K562 (cell line): ENCODE measurements at regions not wholly inside any gene's neighbourhood (a gene's known extent, or its start where the extent isn't known, plus 50 kb on each side); places are given as distances from the start of the nearest gene placed in this dataset.

Experiments
- ATAC-seq: fragments of 200-7000 bp; cut with Tn5 transposase; 3 replicates; pipeline ENCODE4 v1.9.1; 2020; ENCODE audit warnings: moderate library complexity
- BruUV-seq: library from RNA; stranded (reverse); fragments of 400-500 nt; replicated peaks from 2 replicates; lab custom pipeline; 2021; lab: Mats Ljungman, UMichigan
- CTCF ChIA-PET: fragments of 300-600 bp; formaldehyde crosslinking; extraction: SDS; loops from one replicate; lab custom pipeline; 2021; ENCODE audit warnings: low intra/inter-chr PET ratio; lab: Yijun Ruan, JAX
- POLR2A ChIA-PET: fragments of 300-600, 350-650 bp; sonication (Branson Sonifier 250); formaldehyde crosslinking; extraction: SDS; loops from one replicate; lab custom pipeline; 2021; ENCODE audit warnings: antibody characterized with exemption, inconsistent platforms; lab: Yijun Ruan, JAX
- DNase-seq, 4 experiments: peaks; one replicate each; pipeline versions ENCODE4 v3.0.0 to v3.0.0-alpha.2; 2011 to 2018; ENCODE audit warnings: low spot score in 3 of 4, mixed read lengths in 3 of 4; ENCODE audit errors: extremely low read depth in 1 of 4
- FAIRE-seq: peaks from 2 replicates; lab custom pipeline; 2011; peaks lifted over from hg19 to GRCh38; lab: Jason Lieb, UNC
- H2AFZ ChIP-seq: 2 replicates; pipeline ENCODE4 v1.6.0; 2011; ENCODE audit warnings: low read depth, low read length, control low read depth, inconsistent platforms
- H3K27ac ChIP-seq: fragments of 200-600 bp; 3 replicates; pipeline ENCODE4 v1.8.0; 2011; ENCODE audit warnings: low read depth, mild to moderate bottlenecking, control low read depth, inconsistent platforms, low read length, moderate library complexity, mixed read lengths; ENCODE audit errors: extremely low read depth
- H3K27me3 ChIP-seq, 2 experiments: fragments of 300-600 bp in 1 of 2; 2 replicates in 1 of 2; 3 replicates in 1 of 2; pipeline versions ENCODE4 v1.6.0 to v1.8.0; 2011; ENCODE audit warnings: inconsistent platforms in 2 of 2, low read length in 2 of 2, mild to moderate bottlenecking in 1 of 2, mixed read lengths in 1 of 2, moderate library complexity in 1 of 2; ENCODE audit not compliant: control insufficient read depth in 2 of 2, insufficient read depth in 2 of 2
- H3K36me3 ChIP-seq: fragments of 300-600 bp; 3 replicates; pipeline ENCODE4 v1.8.0; 2011; ENCODE audit warnings: mild to moderate bottlenecking, low read length, inconsistent platforms; ENCODE audit not compliant: control insufficient read depth, insufficient read depth
- H3K4me1 ChIP-seq, 2 experiments: fragments of 200-600 bp in 1 of 2; replicated peaks in 1 of 2; 2 replicates in 1 of 2; 3 replicates in 1 of 2; pipeline versions ENCODE4 v1.5.1 to v1.8.0; 2011; ENCODE audit warnings: inconsistent platforms in 2 of 2, low read length in 2 of 2, mild to moderate bottlenecking in 1 of 2, mixed read lengths in 1 of 2, moderate library complexity in 1 of 2; ENCODE audit not compliant: control insufficient read depth in 2 of 2, insufficient read depth in 2 of 2
- H3K4me2 ChIP-seq: 2 replicates; pipeline ENCODE4 v1.6.1; 2011; ENCODE audit warnings: low read length, control low read depth, inconsistent platforms, mixed read lengths; ENCODE audit not compliant: insufficient read depth
- H3K4me3 ChIP-seq: fragments of 200-600 bp; sonication (generic), shearing (Covaris generic); 2 replicates; pipeline ENCODE4 v1.5.1; 2016; ENCODE audit warnings: control low read depth, inconsistent platforms
- H3K79me2 ChIP-seq: fragments of 200-600 bp; 3 replicates; pipeline ENCODE4 v1.8.0; 2011; ENCODE audit warnings: low read length, inconsistent platforms; ENCODE audit not compliant: control insufficient read depth, insufficient read depth
- H3K9ac ChIP-seq, 2 experiments: 2 replicates each; pipeline versions ENCODE4 v1.6.0 to v1.6.1; 2011; ENCODE audit warnings: low read depth in 2 of 2, low read length in 2 of 2, control low read depth in 1 of 2, inconsistent platforms in 1 of 2, mild to moderate bottlenecking in 1 of 2, mixed read lengths in 1 of 2; ENCODE audit not compliant: insufficient read depth in 1 of 2
- H3K9me1 ChIP-seq: one replicate; pipeline ENCODE4 v1.6.0; 2011; ENCODE audit warnings: inconsistent platforms, mild to moderate bottlenecking, low read length, moderate library complexity; ENCODE audit not compliant: control insufficient read depth, insufficient read depth
- H3K9me3 ChIP-seq: replicated peaks from 2 replicates; pipeline ENCODE4 v1.5.1; 2011; ENCODE audit warnings: low read depth, low read length, inconsistent platforms; ENCODE audit not compliant: control insufficient read depth, insufficient read depth
- H4K20me1 ChIP-seq: replicated peaks from 2 replicates; pipeline ENCODE4 v1.6.1; 2011; ENCODE audit warnings: low read length, inconsistent platforms, mixed read lengths; ENCODE audit not compliant: control insufficient read depth, insufficient read depth
- KLF16 ChIP-seq: IDR thresholded peaks from 2 replicates; pipeline ENCODE4 v1.6.1; 2016; ENCODE audit warnings: antibody characterized with exemption
- WGBS: fragments of 100-300 bp; shearing (Covaris generic); methylation state at CpG from one replicate; pipeline ENCODE4 v1.1.6; 2016; ENCODE audit warnings: low coverage, mixed read lengths; ENCODE audit not compliant: insufficient coverage; ENCODE audit errors: missing lambda C conversion rate; 5-methylcytosine and 5-hydroxymethylcytosine counted together
- in situ Hi-C: fragments of 300-500 bp; cut with MboI; formaldehyde crosslinking; loops from 4 replicates; pipeline ENCODE4 v1.15.0; 2018; ENCODE audit warnings: inconsistent platforms, mixed read lengths
- intact Hi-C: fragments of 100-400 bp; cut with micrococcal nuclease; formaldehyde crosslinking; loops from 2 replicates; pipeline ENCODE4 v1.14.2; 2022
- TF ChIP-seq, protein P1 (sequence below): fragments of 450-650 bp; IDR thresholded peaks from 2 replicates; pipeline ENCODE4 v1.6.1; 2018; ENCODE audit warnings: mild to moderate bottlenecking, low read depth; ENCODE audit not compliant: partially characterized antibody
- TF ChIP-seq, protein P2 (sequence below): sonication (generic); formaldehyde crosslinking; IDR thresholded peaks from 2 replicates; pipeline ENCODE4 v1.8.1; 2023; ENCODE audit warnings: missing genetic modification reagents, mild to moderate bottlenecking, borderline replicate concordance

DNA sequence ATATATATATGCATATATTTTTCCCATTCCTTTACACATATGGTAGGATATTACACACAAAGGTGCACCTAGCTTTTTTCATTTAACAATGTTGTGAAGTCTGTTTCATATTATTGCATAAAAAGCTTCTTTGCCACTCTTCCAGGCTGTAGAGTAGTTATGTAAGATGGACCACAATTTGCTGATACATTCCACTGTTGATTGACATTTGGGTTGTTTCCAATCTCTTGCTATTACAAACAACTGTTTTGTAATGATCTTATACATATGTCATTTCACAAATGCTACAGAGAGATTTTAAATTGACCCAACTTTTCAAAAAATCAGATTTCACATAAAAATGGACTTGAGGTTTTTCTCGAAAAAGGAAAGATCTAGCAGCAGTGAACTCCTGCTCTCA is 301.4 kb downstream of the CDCA7 start:
- no peaks in the 10 kb centered on the region for H4K20me1 ChIP-seq
- no peak overlapping the region for H2AFZ ChIP-seq
- no peak for DNase-seq
- POLR2A ChIA-PET, result no interaction called here
- H3K79me2 ChIP-seq, result no peaks in the 10 kb centered on the region
- H3K4me3 ChIP-seq, result no peak overlapping the region
- H3K9ac ChIP-seq, result no peak overlapping the region
- H3K4me1 ChIP-seq, result no peaks in the 10 kb centered on the region
- in situ Hi-C loops, result no loop called here
- FAIRE-seq, result no peak
- no peak overlapping the region for H3K27ac ChIP-seq
- no TSS peak for BruUV-seq
- no peaks in the 10 kb centered on the region for H3K9me1 ChIP-seq
- peaks cover 14 to 20% of the 10 kb centered on the region in 2 experiments; a peak in 3 of 5 replicates for H3K27me3 ChIP-seq
- H3K4me2 ChIP-seq, result no peak overlapping the region
- no peak for TF ChIP-seq KLF16
- TF ChIP-seq, protein P1, sequence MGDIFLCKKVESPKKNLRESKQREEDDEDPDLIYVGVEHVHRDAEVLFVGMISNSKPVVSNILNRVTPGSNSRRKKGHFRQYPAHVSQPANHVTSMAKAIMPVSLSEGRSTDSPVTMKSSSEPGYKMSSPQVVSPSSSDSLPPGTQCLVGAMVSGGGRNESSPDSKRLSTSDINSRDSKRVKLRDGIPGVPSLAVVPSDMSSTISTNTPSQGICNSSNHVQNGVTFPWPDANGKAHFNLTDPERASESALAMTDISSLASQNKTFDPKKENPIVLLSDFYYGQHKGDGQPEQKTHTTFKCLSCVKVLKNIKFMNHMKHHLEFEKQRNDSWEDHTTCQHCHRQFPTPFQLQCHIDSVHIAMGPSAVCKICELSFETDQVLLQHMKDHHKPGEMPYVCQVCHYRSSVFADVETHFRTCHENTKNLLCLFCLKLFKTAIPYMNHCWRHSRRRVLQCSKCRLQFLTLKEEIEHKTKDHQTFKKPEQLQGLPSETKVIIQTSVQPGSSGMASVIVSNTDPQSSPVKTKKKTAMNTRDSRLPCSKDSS, result no peak
- TF ChIP-seq, protein P2, sequence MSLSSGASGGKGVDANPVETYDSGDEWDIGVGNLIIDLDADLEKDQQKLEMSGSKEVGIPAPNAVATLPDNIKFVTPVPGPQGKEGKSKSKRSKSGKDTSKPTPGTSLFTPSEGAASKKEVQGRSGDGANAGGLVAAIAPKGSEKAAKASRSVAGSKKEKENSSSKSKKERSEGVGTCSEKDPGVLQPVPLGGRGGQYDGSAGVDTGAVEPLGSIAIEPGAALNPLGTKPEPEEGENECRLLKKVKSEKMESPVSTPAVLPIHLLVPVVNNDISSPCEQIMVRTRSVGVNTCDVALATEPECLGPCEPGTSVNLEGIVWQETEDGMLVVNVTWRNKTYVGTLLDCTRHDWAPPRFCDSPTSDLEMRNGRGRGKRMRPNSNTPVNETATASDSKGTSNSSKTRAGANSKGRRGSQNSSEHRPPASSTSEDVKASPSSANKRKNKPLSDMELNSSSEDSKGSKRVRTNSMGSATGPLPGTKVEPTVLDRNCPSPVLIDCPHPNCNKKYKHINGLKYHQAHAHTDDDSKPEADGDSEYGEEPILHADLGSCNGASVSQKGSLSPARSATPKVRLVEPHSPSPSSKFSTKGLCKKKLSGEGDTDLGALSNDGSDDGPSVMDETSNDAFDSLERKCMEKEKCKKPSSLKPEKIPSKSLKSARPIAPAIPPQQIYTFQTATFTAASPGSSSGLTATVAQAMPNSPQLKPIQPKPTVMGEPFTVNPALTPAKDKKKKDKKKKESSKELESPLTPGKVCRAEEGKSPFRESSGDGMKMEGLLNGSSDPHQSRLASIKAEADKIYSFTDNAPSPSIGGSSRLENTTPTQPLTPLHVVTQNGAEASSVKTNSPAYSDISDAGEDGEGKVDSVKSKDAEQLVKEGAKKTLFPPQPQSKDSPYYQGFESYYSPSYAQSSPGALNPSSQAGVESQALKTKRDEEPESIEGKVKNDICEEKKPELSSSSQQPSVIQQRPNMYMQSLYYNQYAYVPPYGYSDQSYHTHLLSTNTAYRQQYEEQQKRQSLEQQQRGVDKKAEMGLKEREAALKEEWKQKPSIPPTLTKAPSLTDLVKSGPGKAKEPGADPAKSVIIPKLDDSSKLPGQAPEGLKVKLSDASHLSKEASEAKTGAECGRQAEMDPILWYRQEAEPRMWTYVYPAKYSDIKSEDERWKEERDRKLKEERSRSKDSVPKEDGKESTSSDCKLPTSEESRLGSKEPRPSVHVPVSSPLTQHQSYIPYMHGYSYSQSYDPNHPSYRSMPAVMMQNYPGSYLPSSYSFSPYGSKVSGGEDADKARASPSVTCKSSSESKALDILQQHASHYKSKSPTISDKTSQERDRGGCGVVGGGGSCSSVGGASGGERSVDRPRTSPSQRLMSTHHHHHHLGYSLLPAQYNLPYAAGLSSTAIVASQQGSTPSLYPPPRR (CRISPR knock-in tag), result no peak
- CTCF ChIA-PET, result no interaction called here
- no peak for ATAC-seq
- no peaks in the 10 kb centered on the region for H3K36me3 ChIP-seq
- intact Hi-C loops, result no loop called here
- WGBS, result 0% methylated on average over 1 of the region's 1 CpG
- H3K9me3 ChIP-seq, result no peaks in the 10 kb centered on the region
